Upper lobe of left lung (tissue), 6 donors: ENCODE measurements at regions not wholly inside any gene's neighbourhood (a gene's known extent, or its start where the extent isn't known, plus 50 kb on each side); places are given as distances from the start of the nearest gene placed in this dataset.
A peak's percentile ranks its signal among the peaks of the same experiment; 100 is the strongest.

Source experiments
- ATAC-seq, 2 donors: fragments of 200-7000 bp; cut with Tn5 transposase; one replicate each; pipeline ENCODE4 v1.9.1; 2022; ENCODE audit warnings: mild to moderate bottlenecking in 2 of 2, moderate library complexity in 2 of 2; ENCODE audit not compliant: low FRiP score in 2 of 2
- DNase-seq, 2 donors: peaks; one replicate each; pipeline ENCODE4 v3.0.0-alpha.2; 2019 to 2020
- H3K27ac ChIP-seq, 4 donors: fragments of 200-600 bp; sonication (generic); one replicate each; pipeline ENCODE4 v1.5.1; 2016 to 2019
- H3K27me3 ChIP-seq, 4 donors: fragments of 200-600 bp; sonication (generic); one replicate each; pipeline ENCODE4 v1.5.1; 2017 to 2019
- H3K36me3 ChIP-seq, 4 donors: fragments of 200-600 bp; sonication (generic); one replicate each; pipeline ENCODE4 v1.5.1; 2016 to 2019
- H3K4me1 ChIP-seq, 4 donors: fragments of 200-600 bp; sonication (generic); one replicate each; pipeline ENCODE4 v1.5.1; 2018 to 2019
- H3K4me3 ChIP-seq, 4 donors: fragments of 200-600 bp; sonication (generic); one replicate each; pipeline ENCODE4 v1.5.1; 2017 to 2019; ENCODE audit warnings: mild to moderate bottlenecking in 2 of 4, moderate library complexity in 1 of 4
- H3K9me3 ChIP-seq, 4 donors: fragments of 200-600 bp; sonication (generic); one replicate each; pipeline ENCODE4 v1.5.1; 2018 to 2019
- EP300 ChIP-seq, 4 donors: sonication (generic); formaldehyde crosslinking; IDR thresholded peaks; one replicate each; pipeline ENCODE4 v1.5.1; 2017; ENCODE audit warnings: antibody characterized with exemption in 4 of 4, control low read depth in 2 of 4
- POLR2A ChIP-seq, 4 donors: fragments of 450-650 bp; IDR thresholded peaks; one replicate each; pipeline ENCODE4 v1.5.1; 2016 to 2017; ENCODE audit warnings: antibody characterized with exemption in 4 of 4, mild to moderate bottlenecking in 2 of 4
- POLR2AphosphoS5 ChIP-seq, 2 donors: sonication (generic); formaldehyde crosslinking; IDR thresholded peaks; one replicate each; pipeline ENCODE4 v1.5.1; 2017; ENCODE audit warnings: antibody characterized with exemption in 2 of 2
- WGBS, 2 donors: methylation state at CpG; one replicate each; pipeline ENCODE4 v1.1.5; 2017 to 2018; 5-methylcytosine and 5-hydroxymethylcytosine counted together
- TF ChIP-seq, protein P1 (sequence below), 6 experiments: fragments of 450-650 bp in 4 of 6; fragments of 200-600 bp in 2 of 6; sonication (generic) in 2 of 6; IDR thresholded peaks; one replicate each; pipeline ENCODE4 v1.5.1; 2016 to 2019; ENCODE audit warnings: antibody characterized with exemption in 6 of 6
- donor health status: DM: no; HTN: no; CAD: no; lungs with moderate emphysema.
- donor health status: DM: no; HTN: yes; CAD: no; lungs with severe emphysema.

DNA sequence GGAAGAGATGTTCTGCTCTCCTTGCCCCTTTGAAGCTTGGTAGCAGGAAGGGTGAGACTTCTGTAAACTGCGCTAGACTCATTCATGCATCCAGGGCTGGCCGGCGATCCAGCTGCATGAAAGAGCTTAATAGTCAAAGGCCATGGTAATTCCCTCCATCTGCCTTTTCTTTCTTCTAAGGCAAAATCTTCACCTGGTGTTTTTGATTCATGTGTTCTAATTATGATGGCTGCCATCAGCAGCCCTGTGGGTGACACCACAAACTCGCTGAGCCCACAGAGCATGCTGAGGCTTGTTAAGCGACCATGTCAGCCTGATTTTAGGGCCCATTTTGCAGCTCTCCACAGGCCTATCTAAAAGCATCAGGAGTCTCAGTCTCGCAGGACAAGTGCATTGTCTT is 450.1 kb upstream of the TENM3 start:
- Histone ChIP-seq H3K27me3 (no peaks in the 10 kb centered on the region), H3K4me1 (no peaks in the 10 kb centered on the region), H3K4me3 (no peak overlapping the region), H3K27ac (no peak overlapping the region), H3K36me3 (no peaks in the 10 kb centered on the region), H3K9me3 (peaks cover 0 to 5% (median 3%) of the 10 kb centered on the region in 4 donors)
- ATAC-seq = no peak
- TF ChIP-seq, protein P1, sequence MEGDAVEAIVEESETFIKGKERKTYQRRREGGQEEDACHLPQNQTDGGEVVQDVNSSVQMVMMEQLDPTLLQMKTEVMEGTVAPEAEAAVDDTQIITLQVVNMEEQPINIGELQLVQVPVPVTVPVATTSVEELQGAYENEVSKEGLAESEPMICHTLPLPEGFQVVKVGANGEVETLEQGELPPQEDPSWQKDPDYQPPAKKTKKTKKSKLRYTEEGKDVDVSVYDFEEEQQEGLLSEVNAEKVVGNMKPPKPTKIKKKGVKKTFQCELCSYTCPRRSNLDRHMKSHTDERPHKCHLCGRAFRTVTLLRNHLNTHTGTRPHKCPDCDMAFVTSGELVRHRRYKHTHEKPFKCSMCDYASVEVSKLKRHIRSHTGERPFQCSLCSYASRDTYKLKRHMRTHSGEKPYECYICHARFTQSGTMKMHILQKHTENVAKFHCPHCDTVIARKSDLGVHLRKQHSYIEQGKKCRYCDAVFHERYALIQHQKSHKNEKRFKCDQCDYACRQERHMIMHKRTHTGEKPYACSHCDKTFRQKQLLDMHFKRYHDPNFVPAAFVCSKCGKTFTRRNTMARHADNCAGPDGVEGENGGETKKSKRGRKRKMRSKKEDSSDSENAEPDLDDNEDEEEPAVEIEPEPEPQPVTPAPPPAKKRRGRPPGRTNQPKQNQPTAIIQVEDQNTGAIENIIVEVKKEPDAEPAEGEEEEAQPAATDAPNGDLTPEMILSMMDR (IDR thresholded peaks at IDR 0.05) = no peak
- TF ChIP-seq EP300 (IDR thresholded peaks at IDR 0.05) (no peak), POLR2AphosphoS5 (IDR thresholded peaks at IDR 0.05) (no peak), POLR2A (IDR thresholded peaks at IDR 0.05) (no peak)
- no peak for DNase-seq
- 62 to 73% methylated on average over 6 of the region's 6 CpGs for WGBS, 2 donors

DNA sequence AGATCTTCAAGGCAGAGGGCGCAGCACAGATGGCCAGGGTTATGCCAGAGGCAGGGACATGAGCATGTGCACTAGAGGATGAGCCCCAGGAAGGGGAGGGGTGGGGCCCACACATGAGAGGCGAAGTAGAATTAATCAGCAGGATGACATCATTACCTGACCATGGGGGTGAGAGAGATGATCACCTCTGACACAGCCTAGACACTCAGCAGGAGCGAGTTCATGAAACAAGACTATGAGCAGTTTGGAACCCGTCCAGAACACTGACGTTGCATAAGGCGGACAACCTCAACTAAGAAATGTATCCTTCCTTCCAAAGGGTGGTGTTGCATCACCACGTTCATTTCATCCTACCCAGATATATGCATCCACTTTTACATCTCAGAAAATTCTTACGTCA is 446.7 kb upstream of the TENM3 start:
- ATAC-seq (peak in 1 of 2 donors; percentile 28), DNase-seq (no peak)
- TF ChIP-seq, protein P1 (IDR thresholded peaks at IDR 0.05) = no peak
- TF ChIP-seq POLR2AphosphoS5 (IDR thresholded peaks at IDR 0.05) (no peak), POLR2A (IDR thresholded peaks at IDR 0.05) (no peak), EP300 (IDR thresholded peaks at IDR 0.05) (no peak)
- H3K27me3 ChIP-seq = no peaks in the 10 kb centered on the region
- WGBS, 2 donors = 80 to 82% methylated on average over 6 to 8 of the region's 8 CpGs
- peaks cover 0 to 5% (median 3%) of the 10 kb centered on the region in 4 donors for H3K9me3 ChIP-seq
- H3K4me1 ChIP-seq = no peaks in the 10 kb centered on the region
- no peak overlapping the region for H3K27ac ChIP-seq
- H3K36me3 ChIP-seq = no peaks in the 10 kb centered on the region
- H3K4me3 ChIP-seq = no peak overlapping the region

DNA sequence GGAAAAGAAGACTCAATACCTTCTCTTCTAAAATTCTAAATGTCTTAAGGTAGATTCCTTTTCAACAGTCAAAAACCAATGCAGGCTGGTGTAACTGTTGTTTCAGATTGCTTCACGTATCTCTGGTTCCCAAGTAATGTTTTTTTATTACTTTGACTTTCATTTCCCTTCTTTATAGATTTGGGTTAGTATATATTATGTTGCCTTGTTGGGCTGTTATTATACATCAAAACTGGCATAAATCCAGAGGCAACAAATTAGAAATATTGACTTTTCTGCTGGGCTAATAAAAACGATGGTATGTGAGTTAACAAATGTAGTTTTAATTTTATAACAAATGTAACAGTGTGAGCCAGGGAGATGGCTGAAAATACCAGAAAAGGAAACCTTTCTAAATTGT is 444.7 kb upstream of the TENM3 start:
- Histone ChIP-seq H3K4me3 (no peak overlapping the region), H3K27ac (no peak overlapping the region), H3K9me3 (peaks cover 0 to 5% (median 3%) of the 10 kb centered on the region in 4 donors), H3K36me3 (no peaks in the 10 kb centered on the region), H3K27me3 (no peaks in the 10 kb centered on the region), H3K4me1 (no peaks in the 10 kb centered on the region)
- TF ChIP-seq, protein P1 (IDR thresholded peaks at IDR 0.05) = no peak
- no peak for TF ChIP-seq EP300 (IDR thresholded peaks at IDR 0.05)
- TF ChIP-seq POLR2AphosphoS5 (IDR thresholded peaks at IDR 0.05) = no peak
- no peak for TF ChIP-seq POLR2A (IDR thresholded peaks at IDR 0.05)
- ATAC-seq = no peak
- no peak for DNase-seq
- 66 to 78% methylated on average over 2 of the region's 2 CpGs for WGBS, 2 donors

DNA sequence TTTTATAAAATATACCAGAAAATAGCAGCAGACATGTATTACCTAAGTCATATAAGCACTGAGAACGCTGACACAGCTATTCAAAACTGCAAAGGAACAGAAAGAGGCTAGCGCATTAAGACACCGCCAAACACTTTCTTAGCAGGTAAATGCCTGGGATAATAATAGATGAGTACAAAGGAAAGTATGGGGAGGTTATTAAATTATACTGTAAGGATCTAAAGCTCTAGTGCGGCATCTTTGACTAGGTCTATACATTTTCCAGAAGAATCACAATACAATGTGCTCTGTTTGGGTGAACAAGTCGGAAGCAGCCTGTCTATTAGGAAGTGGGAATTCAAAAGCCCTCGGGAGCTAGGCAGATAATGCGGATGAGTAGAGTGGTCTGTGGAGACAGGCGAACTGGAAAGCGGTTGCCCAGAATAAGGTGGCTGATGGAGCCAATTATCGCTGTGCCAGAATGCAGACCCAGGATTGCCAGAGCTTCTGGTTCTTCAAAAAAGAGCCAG is 443.6 kb upstream of the TENM3 start:
- WGBS, 2 donors = 91% methylated on average over 10 of the region's 10 CpGs
- no peak for ATAC-seq

More for the DNA sequence above, 443.6 kb upstream of the TENM3 start:
- H3K9me3 ChIP-seq = peaks cover 0 to 5% (median 3%) of the 10 kb centered on the region in 4 donors
- DNase-seq = no peak
- no peaks in the 10 kb centered on the region for H3K36me3 ChIP-seq
- TF ChIP-seq POLR2AphosphoS5 (IDR thresholded peaks at IDR 0.05) = no peak
- TF ChIP-seq, protein P1 (IDR thresholded peaks at IDR 0.05) = no peak
- no peak for TF ChIP-seq POLR2A (IDR thresholded peaks at IDR 0.05)
- TF ChIP-seq EP300 (IDR thresholded peaks at IDR 0.05) = no peak
- H3K27me3 ChIP-seq = no peaks in the 10 kb centered on the region
- no peaks in the 10 kb centered on the region for H3K4me1 ChIP-seq
- no peak overlapping the region for H3K27ac ChIP-seq
- H3K4me3 ChIP-seq = no peak overlapping the region
